ENCODE measurements at regions not wholly inside any gene's neighbourhood (a gene's known extent, or its start where the extent isn't known, plus 50 kb on each side); places are given as distances from the start of the nearest gene placed in this dataset.

- no peak overlapping the region for H3K14ac ChIP-seq (ENCODE audit: low read length)
- H3K4ac ChIP-seq (ENCODE audit: low read depth, low read length) = no peak overlapping the region
- peaks cover 2% of the 10 kb centered on the region for H3K9me3 ChIP-seq (ENCODE audit: insufficient read depth, low read depth, low read length)
- H3K4me3 ChIP-seq (ENCODE audit: low read depth, low read length) = no peak overlapping the region
- no peak overlapping the region for H4K8ac ChIP-seq (ENCODE audit: low read depth, low read length)
- no peaks in the 10 kb centered on the region for H3K79me1 ChIP-seq (ENCODE audit: low read length)
- WGBS (ENCODE audit: extremely low coverage, insufficient coverage, insufficient read length) = no CpG with 5 or more reads among the region's 5 CpGs
- H3K23ac ChIP-seq (ENCODE audit: low read length) = no peak overlapping the region
- no peak overlapping the region for H2AFZ ChIP-seq (ENCODE audit: insufficient read depth, low read length, poor library complexity)
- no peak overlapping the region for H2BK5ac ChIP-seq (ENCODE audit: low read depth, low read length, poor library complexity)
- H4K91ac ChIP-seq (ENCODE audit: low read depth, low read length) = no peak overlapping the region
- H3K18ac ChIP-seq (ENCODE audit: low read length) = no peak overlapping the region
- no peak overlapping the region for H4K12ac ChIP-seq (ENCODE audit: low read depth, low read length)
- no peak overlapping the region for H2BK120ac ChIP-seq (ENCODE audit: insufficient read depth, low read length, poor library complexity)
- H3K27me3 ChIP-seq (ENCODE audit: insufficient read depth, low read length) = no peaks in the 10 kb centered on the region
- DNase-seq = no peak
- H3K36me3 ChIP-seq (ENCODE audit: control insufficient read depth in 1 of 2, insufficient read depth in 2 of 2, low read length in 2 of 2) = no peaks in the 10 kb centered on the region
- H3K4me2 ChIP-seq (ENCODE audit: low read length) = no peak overlapping the region
- H3K9ac ChIP-seq (ENCODE audit: low read length) = no peak overlapping the region
- no peak overlapping the region for H2AK5ac ChIP-seq (ENCODE audit: low read length)
- no peaks in the 10 kb centered on the region for H3K79me2 ChIP-seq (ENCODE audit: control insufficient read depth, insufficient read depth, low read length, poor library complexity)
- H3K4me1 ChIP-seq (ENCODE audit: control insufficient read depth in 1 of 2, insufficient read depth in 2 of 2, low read length in 2 of 2) = no peaks in the 10 kb centered on the region
- no peak overlapping the region for H3K27ac ChIP-seq (ENCODE audit: low read depth, low read length)
- no peak overlapping the region for H2BK12ac ChIP-seq (ENCODE audit: low read length)
These were observed 96.2 kb upstream of the NTM start for GRCh38 chr11:131274233-131274632.

- Histone ChIP-seq H3K18ac (ENCODE audit: low read length) (no peak overlapping the region), H2BK5ac (ENCODE audit: low read depth, low read length, poor library complexity) (no peak overlapping the region), H3K4me2 (ENCODE audit: low read length) (no peak overlapping the region), H2AFZ (ENCODE audit: insufficient read depth, low read length, poor library complexity) (no peak overlapping the region), H3K14ac (ENCODE audit: low read length) (no peak overlapping the region), H3K27ac (ENCODE audit: low read depth, low read length) (no peak overlapping the region), H3K79me2 (ENCODE audit: control insufficient read depth, insufficient read depth, low read length, poor library complexity) (no peaks in the 10 kb centered on the region), H2BK120ac (ENCODE audit: insufficient read depth, low read length, poor library complexity) (no peak overlapping the region), H3K36me3 (ENCODE audit: control insufficient read depth in 1 of 2, insufficient read depth in 2 of 2, low read length in 2 of 2) (no peaks in the 10 kb centered on the region), H4K91ac (ENCODE audit: low read depth, low read length) (no peak overlapping the region), H3K4me1 (ENCODE audit: control insufficient read depth in 1 of 2, insufficient read depth in 2 of 2, low read length in 2 of 2) (no peaks in the 10 kb centered on the region), H3K79me1 (ENCODE audit: low read length) (no peaks in the 10 kb centered on the region), H2AK5ac (ENCODE audit: low read length) (no peak overlapping the region), H2BK12ac (ENCODE audit: low read length) (no peak overlapping the region), H4K8ac (ENCODE audit: low read depth, low read length) (no peak overlapping the region), H3K9me3 (ENCODE audit: insufficient read depth, low read depth, low read length) (peaks cover 2% of the 10 kb centered on the region), H3K23ac (ENCODE audit: low read length) (no peak overlapping the region), H3K27me3 (ENCODE audit: insufficient read depth, low read length) (no peaks in the 10 kb centered on the region), H4K12ac (ENCODE audit: low read depth, low read length) (no peak overlapping the region), H3K4me3 (ENCODE audit: low read depth, low read length) (no peak overlapping the region), H3K4ac (ENCODE audit: low read depth, low read length) (no peak overlapping the region), H3K9ac (ENCODE audit: low read length) (no peak overlapping the region)
- WGBS (ENCODE audit: extremely low coverage, insufficient coverage, insufficient read length) = no CpG with 5 or more reads among the region's 9 CpGs
- no peak for DNase-seq
These were observed 94.8 kb upstream of the NTM start for GRCh38 chr11:131275580-131275979.

- Histone ChIP-seq H3K9me3 (ENCODE audit: insufficient read depth, low read depth, low read length) (peaks cover 2% of the 10 kb centered on the region), H3K79me1 (ENCODE audit: low read length) (no peaks in the 10 kb centered on the region), H2BK120ac (ENCODE audit: insufficient read depth, low read length, poor library complexity) (no peak overlapping the region), H3K27me3 (ENCODE audit: insufficient read depth, low read length) (no peaks in the 10 kb centered on the region), H3K4ac (ENCODE audit: low read depth, low read length) (no peak overlapping the region), H4K91ac (ENCODE audit: low read depth, low read length) (no peak overlapping the region), H4K12ac (ENCODE audit: low read depth, low read length) (no peak overlapping the region), H3K4me1 (ENCODE audit: control insufficient read depth in 1 of 2, insufficient read depth in 2 of 2, low read length in 2 of 2) (no peaks in the 10 kb centered on the region), H2BK5ac (ENCODE audit: low read depth, low read length, poor library complexity) (no peak overlapping the region), H3K4me2 (ENCODE audit: low read length) (no peak overlapping the region), H4K8ac (ENCODE audit: low read depth, low read length) (no peak overlapping the region), H3K27ac (ENCODE audit: low read depth, low read length) (no peak overlapping the region), H3K9ac (ENCODE audit: low read length) (no peak overlapping the region), H2AFZ (ENCODE audit: insufficient read depth, low read length, poor library complexity) (no peak overlapping the region), H3K14ac (ENCODE audit: low read length) (no peak overlapping the region), H2AK5ac (ENCODE audit: low read length) (no peak overlapping the region), H3K18ac (ENCODE audit: low read length) (no peak overlapping the region), H3K36me3 (ENCODE audit: control insufficient read depth in 1 of 2, insufficient read depth in 2 of 2, low read length in 2 of 2) (no peaks in the 10 kb centered on the region), H3K79me2 (ENCODE audit: control insufficient read depth, insufficient read depth, low read length, poor library complexity) (no peaks in the 10 kb centered on the region), H2BK12ac (ENCODE audit: low read length) (no peak overlapping the region), H3K4me3 (ENCODE audit: low read depth, low read length) (no peak overlapping the region), H3K23ac (ENCODE audit: low read length) (no peak overlapping the region)
- no peak for DNase-seq
- WGBS (ENCODE audit: extremely low coverage, insufficient coverage, insufficient read length) = no CpG with 5 or more reads among the region's 6 CpGs
These were observed 91.9 kb upstream of the NTM start for GRCh38 chr11:131278472-131278871.

GRCh38 chr11:131279654-131280384, 90.6 kb upstream of the NTM start:
- Histone ChIP-seq H3K27ac (ENCODE audit: low read depth, low read length) (no peak overlapping the region), H3K18ac (ENCODE audit: low read length) (no peak overlapping the region), H3K79me1 (ENCODE audit: low read length) (no peaks in the 10 kb centered on the region), H3K79me2 (ENCODE audit: control insufficient read depth, insufficient read depth, low read length, poor library complexity) (no peaks in the 10 kb centered on the region), H2BK12ac (ENCODE audit: low read length) (no peak overlapping the region), H3K4me1 (ENCODE audit: control insufficient read depth in 1 of 2, insufficient read depth in 2 of 2, low read length in 2 of 2) (no peaks in the 10 kb centered on the region), H4K91ac (ENCODE audit: low read depth, low read length) (no peak overlapping the region), H3K4ac (ENCODE audit: low read depth, low read length) (no peak overlapping the region), H2AK5ac (ENCODE audit: low read length) (no peak overlapping the region), H3K4me3 (ENCODE audit: low read depth, low read length) (no peak overlapping the region), H3K14ac (ENCODE audit: low read length) (no peak overlapping the region), H2AFZ (ENCODE audit: insufficient read depth, low read length, poor library complexity) (no peak overlapping the region), H3K36me3 (ENCODE audit: control insufficient read depth in 1 of 2, insufficient read depth in 2 of 2, low read length in 2 of 2) (no peaks in the 10 kb centered on the region), H2BK120ac (ENCODE audit: insufficient read depth, low read length, poor library complexity) (no peak overlapping the region), H3K4me2 (ENCODE audit: low read length) (no peak overlapping the region), H3K9me3 (ENCODE audit: insufficient read depth, low read depth, low read length) (peaks cover 2% of the 10 kb centered on the region), H3K23ac (ENCODE audit: low read length) (no peak overlapping the region), H3K27me3 (ENCODE audit: insufficient read depth, low read length) (no peaks in the 10 kb centered on the region), H3K9ac (ENCODE audit: low read length) (no peak overlapping the region), H4K8ac (ENCODE audit: low read depth, low read length) (no peak overlapping the region), H4K12ac (ENCODE audit: low read depth, low read length) (no peak overlapping the region), H2BK5ac (ENCODE audit: low read depth, low read length, poor library complexity) (no peak overlapping the region)
- no CpG with 5 or more reads among the region's 3 CpGs for WGBS (ENCODE audit: extremely low coverage, insufficient coverage, insufficient read length)
- DNase-seq = no peak
